GM13976 (cell line): ENCODE measurements at regions not wholly inside any gene's neighbourhood (a gene's known extent, or its start where the extent isn't known, plus 50 kb on each side); places are given as distances from the start of the nearest gene placed in this dataset.

Experiments
- DNase-seq: peaks from one replicate; pipeline ENCODE4 v3.0.0; 2012; ENCODE audit warnings: low spot score
- CTCF ChIP-seq: IDR thresholded peaks from 2 replicates; pipeline ENCODE4 v1.5.1; 2012; ENCODE audit warnings: borderline replicate concordance, mild to moderate bottlenecking; ENCODE audit not compliant: insufficient read depth; ENCODE audit errors: extremely low read depth, missing control alignments, control extremely low read depth
- in situ Hi-C: fragments of 300-500 bp; cut with MboI; formaldehyde crosslinking; loops from one replicate; pipeline ENCODE4 v1.12.0; 2022; ENCODE audit warnings: low sequenced_read_pairs, mixed read lengths, inconsistent platforms; ENCODE audit not compliant: unreplicated experiment

DNA sequence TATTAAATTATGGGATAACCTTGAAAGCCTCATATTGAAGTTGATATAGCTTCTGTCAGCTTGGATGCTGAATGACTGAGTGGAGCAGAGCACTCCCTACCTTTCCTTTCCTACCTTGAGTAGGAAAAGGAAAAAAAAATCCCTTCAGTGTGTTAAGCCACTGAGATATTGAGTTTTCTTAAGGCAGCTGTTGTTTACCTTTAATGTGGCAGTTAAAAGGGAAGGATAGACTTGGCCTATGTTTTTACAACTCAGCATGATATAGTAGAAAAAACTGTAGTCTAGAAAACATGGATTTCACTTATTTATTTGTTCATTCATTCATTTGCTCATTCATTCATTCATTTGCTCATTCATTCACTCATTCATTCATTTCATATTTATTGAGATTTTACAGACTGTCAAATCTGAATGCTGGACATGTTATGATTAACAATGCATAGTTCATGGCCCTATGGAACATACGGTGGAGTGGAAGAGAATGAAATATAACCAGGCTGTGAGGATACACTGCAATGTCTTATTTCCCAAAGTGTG is 131.5 kb upstream of the MAN1A1 start:
- in situ Hi-C loops: no loop called here
- TF ChIP-seq CTCF: no peak
- no peak for DNase-seq

- TF ChIP-seq CTCF: no peak
- in situ Hi-C loops: no loop called here
- no peak for DNase-seq
These were observed 130.5 kb upstream of the MAN1A1 start for GRCh38 chr6:119479860-119480655.

GRCh38 chr6:119476554-119476953 is 127.0 kb upstream of the MAN1A1 start:
- in situ Hi-C loops: no loop called here
- DNase-seq: peak; percentile 6
- TF ChIP-seq CTCF: no peak

DNA sequence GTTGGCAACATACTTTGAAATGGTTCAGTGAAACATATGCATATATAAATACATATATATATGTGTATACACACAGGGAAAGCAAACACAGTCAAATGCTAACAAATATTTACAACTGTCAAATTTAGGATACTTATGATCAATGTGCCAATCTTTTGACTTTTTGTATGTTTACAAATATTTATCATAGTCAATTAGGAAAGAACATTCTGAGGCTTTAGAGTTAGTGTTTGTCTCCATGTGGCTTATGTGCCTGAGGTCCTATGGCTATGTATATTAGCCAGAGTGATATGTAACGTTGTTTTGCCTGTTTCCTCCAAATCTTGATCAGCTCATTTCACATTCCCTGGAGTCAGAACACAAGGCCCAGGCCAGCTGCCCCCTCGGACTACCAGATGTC is 126.5 kb upstream of the MAN1A1 start:
- DNase-seq: no peak
- no peak for TF ChIP-seq CTCF
- in situ Hi-C loops: no loop called here

DNA sequence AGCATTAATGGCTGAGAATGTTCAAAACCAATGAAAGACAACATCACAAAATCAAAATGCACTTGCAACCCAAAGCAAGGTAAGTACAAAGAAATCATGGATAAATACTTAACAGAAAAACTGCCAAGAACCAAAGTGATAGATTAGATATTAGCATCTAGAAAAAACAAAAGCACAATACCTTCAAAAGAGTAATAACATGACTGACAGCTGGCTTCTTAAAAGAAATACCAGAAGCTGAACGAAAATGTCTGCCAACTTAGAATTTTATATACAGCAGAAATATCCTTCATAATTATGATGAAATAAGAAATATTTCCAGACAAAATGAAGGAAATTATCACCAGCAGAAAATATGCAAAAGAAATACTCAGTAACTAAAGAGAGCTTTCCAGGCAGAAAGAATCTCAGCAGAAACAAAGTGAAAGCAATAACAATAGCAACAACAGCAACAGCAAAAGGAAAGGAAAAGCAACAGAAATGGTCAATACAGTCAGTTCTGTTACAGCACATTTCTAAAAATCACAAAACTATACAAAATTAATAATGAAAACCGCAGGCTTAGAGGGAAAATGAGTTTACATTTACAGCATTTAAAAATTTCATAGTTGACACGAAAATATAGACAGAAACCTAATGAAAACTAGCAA is 121.5 kb upstream of the MAN1A1 start:
- in situ Hi-C loops: no loop called here
- no peak for TF ChIP-seq CTCF
- no peak for DNase-seq

- DNase-seq: no peak
- no peak for TF ChIP-seq CTCF
- in situ Hi-C loops: no loop called here
These were observed 118.0 kb upstream of the MAN1A1 start for GRCh38 chr6:119467488-119468081.
